Dermis blood vessel endothelial cell (primary cell): ENCODE measurements at regions not wholly inside any gene's neighbourhood (a gene's known extent, or its start where the extent isn't known, plus 50 kb on each side); places are given as distances from the start of the nearest gene placed in this dataset.

Experiments
- DNase-seq: peaks from one replicate; pipeline ENCODE4 v3.0.0; 2010

GRCh38 chr21:38982096-38982495, 176.4 kb downstream of the ETS2 start:
- no peak for DNase-seq

- no peak for DNase-seq
Observed at GRCh38 chr21:38980416-38981313, 174.9 kb downstream of the ETS2 start.

- DNase-seq = no peak
Observed at GRCh38 chr21:38979271-38980121, 173.8 kb downstream of the ETS2 start.

GRCh38 chr21:38976900-38977299, 171.2 kb downstream of the ETS2 start:
- no peak for DNase-seq

GRCh38 chr21:38973552-38973951, 167.8 kb downstream of the ETS2 start:
- no peak for DNase-seq

GRCh38 chr21:38972078-38972477, 166.3 kb downstream of the ETS2 start:
- DNase-seq = no peak

GRCh38 chr21:38970765-38971164, 165.0 kb downstream of the ETS2 start:
- peak; percentile 43 for DNase-seq

- DNase-seq = no peak
Observed at GRCh38 chr21:38968887-38969543, 163.3 kb downstream of the ETS2 start.

GRCh38 chr21:38965910-38966504, 160.3 kb downstream of the ETS2 start:
- no peak for DNase-seq

GRCh38 chr21:38965241-38965640, 159.5 kb downstream of the ETS2 start:
- no peak for DNase-seq

- no peak for DNase-seq
Observed at GRCh38 chr21:38963006-38963405, 157.3 kb downstream of the ETS2 start.

GRCh38 chr21:38960251-38960650, 154.5 kb downstream of the ETS2 start:
- no peak for DNase-seq

GRCh38 chr21:38959692-38960061, 153.9 kb downstream of the ETS2 start:
- DNase-seq = no peak

- no peak for DNase-seq
Observed at GRCh38 chr21:38958940-38959691, 153.4 kb downstream of the ETS2 start.

GRCh38 chr21:38958323-38958705, 152.6 kb downstream of the ETS2 start:
- no peak for DNase-seq

GRCh38 chr21:38957575-38958322, 152.0 kb downstream of the ETS2 start:
- DNase-seq = no peak

- no peak for DNase-seq
Observed at GRCh38 chr21:38956856-38957571, 151.3 kb downstream of the ETS2 start.

- no peak for DNase-seq
Observed at GRCh38 chr21:38956521-38956855, 150.8 kb downstream of the ETS2 start.

- DNase-seq = no peak
Observed at GRCh38 chr21:38956007-38956406, 150.3 kb downstream of the ETS2 start.

- no peak for DNase-seq
Observed at GRCh38 chr21:38955495-38955894, 149.8 kb downstream of the ETS2 start.

- peak; percentile 17 for DNase-seq
Observed at GRCh38 chr21:38954588-38955004, 148.9 kb downstream of the ETS2 start.
